ENCODE measurements at regions not wholly inside any gene's neighbourhood (a gene's known extent, or its start where the extent isn't known, plus 50 kb on each side); places are given as distances from the start of the nearest gene placed in this dataset.
"Not testable (repeated sequence)": the region's sequence is repeated elsewhere in the genome, so short reads cannot be mapped to it uniquely, and the experiment has no call there.

- H3K4me1 ChIP-seq; CTCF ChIA-PET; ATAC-seq; H3K4me3 ChIP-seq; DNase-seq (ENCODE audit: low read depth in 1 of 2, low spot score in 1 of 2); H3K27ac ChIP-seq; FAIRE-seq; H3K9me3 ChIP-seq; H3K4me2 ChIP-seq; POLR2A ChIA-PET: not testable (repeated sequence)
- WGBS (ENCODE audit: missing lambda C conversion rate), result 77% methylated on average over 16 of the region's 16 CpGs
Measured at GRCh38 chr2:179385756-179386155, 121.1 kb upstream of the SESTD1 start.

- DNase-seq (ENCODE audit: low read depth in 1 of 2, low spot score in 1 of 2), result no peak
- 13% methylated on average over 1 of the region's 1 CpG for WGBS (ENCODE audit: missing lambda C conversion rate)
- FAIRE-seq, result no peak
- no peak for TF ChIP-seq CBX2 (IDR thresholded peaks at IDR 0.05; ENCODE audit: borderline replicate concordance, low read depth)
- TF ChIP-seq CBX8 (IDR thresholded peaks at IDR 0.05), result no peak
- TF ChIP-seq E2F6 (IDR thresholded peaks at IDR 0.05; ENCODE audit: borderline replicate concordance, low read depth), result no peak
- no peak for TF ChIP-seq USF2 (IDR thresholded peaks at IDR 0.05)
- TF ChIP-seq REST (IDR thresholded peaks at IDR 0.05), result no peak
- no peak for TF ChIP-seq RCOR1 (IDR thresholded peaks at IDR 0.05; ENCODE audit: low read depth, low read length)
- no peak for TF ChIP-seq PBX3 (IDR thresholded peaks at IDR 0.05)
- no peak for TF ChIP-seq CHD2 (IDR thresholded peaks at IDR 0.05; ENCODE audit: low read length, partially characterized antibody)
- TF ChIP-seq JUNB (IDR thresholded peaks at IDR 0.05), result no peak
- no peak for TF ChIP-seq GATA3 (IDR thresholded peaks at IDR 0.05; ENCODE audit: borderline replicate concordance)
- no peak for TF ChIP-seq ATOH8 (CRISPR knock-in tag; IDR thresholded peaks at IDR 0.05; ENCODE audit: low read depth)
- no peak for TF ChIP-seq ZFP36 (IDR thresholded peaks at IDR 0.05; ENCODE audit: borderline replicate concordance, partially characterized antibody)
- Histone ChIP-seq H3K9me3 (no peaks in the 10 kb centered on the region), H3K4me3 (no peak overlapping the region), H3K4me2 (no peak overlapping the region), H3K4me1 (no peaks in the 10 kb centered on the region), H3K27ac (no peak overlapping the region)
- no peak for ATAC-seq
- ChIA-PET CTCF (no interaction called here), POLR2A (no interaction called here)
Measured at GRCh38 chr2:179383975-179384374, 119.3 kb upstream of the SESTD1 start.

- POLR2A ChIA-PET, result no interaction called here
- Histone ChIP-seq H3K9me3 (no peaks in the 10 kb centered on the region), H3K27ac (no peak overlapping the region), H3K4me3 (no peak overlapping the region), H3K4me2 (no peak overlapping the region), H3K4me1 (no peaks in the 10 kb centered on the region)
- 0% methylated on average over 1 of the region's 1 CpG for WGBS (ENCODE audit: missing lambda C conversion rate)
- ATAC-seq (no peak), DNase-seq (ENCODE audit: low read depth in 1 of 2, low spot score in 1 of 2) (no peak), FAIRE-seq (no peak)
- TF ChIP-seq CHD4 (IDR thresholded peaks at IDR 0.05; ENCODE audit: borderline replicate concordance), result no peak
- TF ChIP-seq E2F6 (IDR thresholded peaks at IDR 0.05; ENCODE audit: borderline replicate concordance, low read depth), result no peak
- TF ChIP-seq GATA3 (IDR thresholded peaks at IDR 0.05; ENCODE audit: borderline replicate concordance), result no peak
- TF ChIP-seq BCL3 (IDR thresholded peaks at IDR 0.05), result no peak
- no peak for TF ChIP-seq JUN (IDR thresholded peaks at IDR 0.05)
- no peak for TF ChIP-seq KDM1A (IDR thresholded peaks at IDR 0.05; ENCODE audit: low read depth)
- TF ChIP-seq CTCF (IDR thresholded peaks at IDR 0.05), result no peak
- no peak for TF ChIP-seq HOXB13 (CRISPR knock-in tag; IDR thresholded peaks at IDR 0.05; ENCODE audit: low read depth)
- CTCF ChIA-PET, result no interaction called here
Measured at GRCh38 chr2:179377296-179377695, 112.7 kb upstream of the SESTD1 start.

All from A549 (cell line).